ENCODE measurements at regions not wholly inside any gene's neighbourhood (a gene's known extent, or its start where the extent isn't known, plus 50 kb on each side); places are given as distances from the start of the nearest gene placed in this dataset.

DNA sequence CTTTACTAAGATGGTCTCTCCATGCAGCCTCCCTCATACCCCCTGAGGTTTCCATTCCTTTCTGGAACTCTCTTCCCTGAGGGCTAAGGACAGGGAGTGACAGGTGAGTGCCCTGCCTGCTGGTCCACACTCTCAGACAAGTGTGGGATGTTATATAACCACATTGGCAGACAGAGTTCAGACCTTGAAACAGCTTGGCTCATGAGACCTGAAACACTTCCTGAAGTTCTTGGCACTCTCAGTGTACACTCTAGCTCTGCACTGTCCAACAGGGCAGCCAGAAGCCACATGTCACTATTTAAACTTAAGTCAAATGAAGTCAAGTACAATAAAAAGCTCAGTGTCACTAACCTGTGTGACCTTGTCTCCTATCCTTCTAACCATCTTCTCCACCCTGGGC lies 188.5 kb downstream of the ZNF621 start:
- TF ChIP-seq, protein P1, sequence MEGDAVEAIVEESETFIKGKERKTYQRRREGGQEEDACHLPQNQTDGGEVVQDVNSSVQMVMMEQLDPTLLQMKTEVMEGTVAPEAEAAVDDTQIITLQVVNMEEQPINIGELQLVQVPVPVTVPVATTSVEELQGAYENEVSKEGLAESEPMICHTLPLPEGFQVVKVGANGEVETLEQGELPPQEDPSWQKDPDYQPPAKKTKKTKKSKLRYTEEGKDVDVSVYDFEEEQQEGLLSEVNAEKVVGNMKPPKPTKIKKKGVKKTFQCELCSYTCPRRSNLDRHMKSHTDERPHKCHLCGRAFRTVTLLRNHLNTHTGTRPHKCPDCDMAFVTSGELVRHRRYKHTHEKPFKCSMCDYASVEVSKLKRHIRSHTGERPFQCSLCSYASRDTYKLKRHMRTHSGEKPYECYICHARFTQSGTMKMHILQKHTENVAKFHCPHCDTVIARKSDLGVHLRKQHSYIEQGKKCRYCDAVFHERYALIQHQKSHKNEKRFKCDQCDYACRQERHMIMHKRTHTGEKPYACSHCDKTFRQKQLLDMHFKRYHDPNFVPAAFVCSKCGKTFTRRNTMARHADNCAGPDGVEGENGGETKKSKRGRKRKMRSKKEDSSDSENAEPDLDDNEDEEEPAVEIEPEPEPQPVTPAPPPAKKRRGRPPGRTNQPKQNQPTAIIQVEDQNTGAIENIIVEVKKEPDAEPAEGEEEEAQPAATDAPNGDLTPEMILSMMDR (IDR thresholded peaks at IDR 0.05; ENCODE audit: insufficient read depth, low read depth, low read length) = no peak
- no peak for TF ChIP-seq EZH2 (IDR thresholded peaks at IDR 0.05; ENCODE audit: insufficient read depth, low read length)
